KMS-11 (cell line): ENCODE measurements at regions not wholly inside any gene's neighbourhood (a gene's known extent, or its start where the extent isn't known, plus 50 kb on each side); places are given as distances from the start of the nearest gene placed in this dataset.

Experiments
- H2AFZ ChIP-seq: fragments of 200-600 bp; sonication (generic); 2 replicates; pipeline ENCODE4 v1.6.1; 2016; ENCODE audit warnings: antibody characterized with exemption, mixed run types, low read depth
- H3K27ac ChIP-seq: fragments of 200-600 bp; sonication (generic); 2 replicates; pipeline ENCODE4 v1.6.1; 2016; ENCODE audit warnings: mild to moderate bottlenecking, mixed run types
- H3K27me3 ChIP-seq: fragments of 200-600 bp; sonication (generic); 2 replicates; pipeline ENCODE4 v1.6.1; 2017; ENCODE audit warnings: mild to moderate bottlenecking, low read depth, mixed run types, moderate library complexity; ENCODE audit not compliant: insufficient read depth
- H3K36me3 ChIP-seq: fragments of 200-600 bp; sonication (generic); 2 replicates; pipeline ENCODE4 v1.6.1; 2017; ENCODE audit warnings: mild to moderate bottlenecking, mixed run types; ENCODE audit not compliant: insufficient read depth
- H3K4me1 ChIP-seq: fragments of 200-600 bp; sonication (generic); 2 replicates; pipeline ENCODE4 v1.6.1; 2016; ENCODE audit warnings: mild to moderate bottlenecking, low read depth, mixed run types; ENCODE audit not compliant: poor library complexity, severe bottlenecking
- H3K4me2 ChIP-seq: fragments of 200-600 bp; sonication (generic); 2 replicates; pipeline ENCODE4 v1.7.0; 2016; ENCODE audit warnings: mild to moderate bottlenecking, mixed run types
- H3K4me3 ChIP-seq: fragments of 200-600 bp; sonication (generic); IDR thresholded peaks from 2 replicates; pipeline ENCODE4 v1.6.1; 2017; ENCODE audit warnings: low read depth, low read length, mixed read lengths; ENCODE audit not compliant: insufficient read depth
- H3K79me2 ChIP-seq: fragments of 200-600 bp; sonication (generic); 2 replicates; pipeline ENCODE4 v1.6.1; 2016; ENCODE audit warnings: low read depth, mixed run types; ENCODE audit not compliant: insufficient read depth
- H3K9ac ChIP-seq: fragments of 200-600 bp; sonication (generic); 2 replicates; pipeline ENCODE4 v1.6.1; 2016; ENCODE audit warnings: mild to moderate bottlenecking, mixed run types
- H4K20me1 ChIP-seq: fragments of 200-600 bp; sonication (generic); 2 replicates; pipeline ENCODE4 v1.6.1; 2016; ENCODE audit warnings: mild to moderate bottlenecking, mixed run types; ENCODE audit not compliant: insufficient read depth
- CTCF ChIP-seq: fragments of 200-600 bp; sonication (generic); conservative IDR thresholded peaks from 2 replicates; pipeline ENCODE4 v1.6.1; 2017; ENCODE audit warnings: low read depth, mild to moderate bottlenecking, antibody characterized with exemption, low read length, moderate library complexity, mixed read lengths

GRCh38 chr9:23290973-23291372 is 535.1 kb downstream of the ELAVL2 start:
- no peak overlapping the region for H3K4me3 ChIP-seq
- no peaks in the 10 kb centered on the region for H4K20me1 ChIP-seq
- no peak overlapping the region for H3K9ac ChIP-seq
- H3K27me3 ChIP-seq, result no peaks in the 10 kb centered on the region
- no peak overlapping the region for H3K4me2 ChIP-seq
- H3K36me3 ChIP-seq, result no peaks in the 10 kb centered on the region
- TF ChIP-seq CTCF, result no peak
- no peaks in the 10 kb centered on the region for H3K79me2 ChIP-seq
- H2AFZ ChIP-seq, result no peak overlapping the region
- no peaks in the 10 kb centered on the region for H3K4me1 ChIP-seq
- H3K27ac ChIP-seq, result no peak overlapping the region

DNA sequence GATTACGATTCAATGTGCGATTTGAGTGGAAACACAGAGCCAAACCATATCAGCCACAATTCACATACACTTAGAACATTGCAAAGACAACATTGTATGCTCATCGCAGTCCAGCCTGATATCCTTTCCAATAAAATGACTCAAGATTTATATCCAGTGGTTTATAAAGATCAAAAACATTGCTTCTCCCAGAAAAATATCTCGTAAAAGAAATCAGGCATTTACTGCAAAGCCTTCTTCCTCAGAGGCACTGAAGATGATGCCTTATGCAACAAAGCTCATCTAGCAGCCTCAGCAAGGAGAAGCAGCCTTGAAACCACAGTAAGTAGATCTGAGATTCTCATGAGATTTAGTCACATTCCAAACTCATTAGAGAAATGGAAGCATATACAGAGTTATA is 523.8 kb downstream of the ELAVL2 start:
- Histone ChIP-seq H3K4me2 (no peak overlapping the region), H2AFZ (no peak overlapping the region), H3K27me3 (no peaks in the 10 kb centered on the region), H3K79me2 (no peaks in the 10 kb centered on the region), H3K36me3 (no peaks in the 10 kb centered on the region), H3K4me1 (no peaks in the 10 kb centered on the region), H3K27ac (no peak overlapping the region), H3K4me3 (no peak overlapping the region), H3K9ac (no peak overlapping the region), H4K20me1 (no peaks in the 10 kb centered on the region)
- no peak for TF ChIP-seq CTCF

GRCh38 chr9:23306731-23307130 is 519.3 kb downstream of the ELAVL2 start:
- H3K27ac ChIP-seq, result no peak overlapping the region
- H3K4me2 ChIP-seq, result no peak overlapping the region
- H3K27me3 ChIP-seq, result no peaks in the 10 kb centered on the region
- H3K4me1 ChIP-seq, result no peaks in the 10 kb centered on the region
- no peaks in the 10 kb centered on the region for H3K36me3 ChIP-seq
- no peak overlapping the region for H3K4me3 ChIP-seq
- no peaks in the 10 kb centered on the region for H4K20me1 ChIP-seq
- no peaks in the 10 kb centered on the region for H3K79me2 ChIP-seq
- TF ChIP-seq CTCF, result no peak
- H3K9ac ChIP-seq, result no peak overlapping the region
- H2AFZ ChIP-seq, result no peak overlapping the region

DNA sequence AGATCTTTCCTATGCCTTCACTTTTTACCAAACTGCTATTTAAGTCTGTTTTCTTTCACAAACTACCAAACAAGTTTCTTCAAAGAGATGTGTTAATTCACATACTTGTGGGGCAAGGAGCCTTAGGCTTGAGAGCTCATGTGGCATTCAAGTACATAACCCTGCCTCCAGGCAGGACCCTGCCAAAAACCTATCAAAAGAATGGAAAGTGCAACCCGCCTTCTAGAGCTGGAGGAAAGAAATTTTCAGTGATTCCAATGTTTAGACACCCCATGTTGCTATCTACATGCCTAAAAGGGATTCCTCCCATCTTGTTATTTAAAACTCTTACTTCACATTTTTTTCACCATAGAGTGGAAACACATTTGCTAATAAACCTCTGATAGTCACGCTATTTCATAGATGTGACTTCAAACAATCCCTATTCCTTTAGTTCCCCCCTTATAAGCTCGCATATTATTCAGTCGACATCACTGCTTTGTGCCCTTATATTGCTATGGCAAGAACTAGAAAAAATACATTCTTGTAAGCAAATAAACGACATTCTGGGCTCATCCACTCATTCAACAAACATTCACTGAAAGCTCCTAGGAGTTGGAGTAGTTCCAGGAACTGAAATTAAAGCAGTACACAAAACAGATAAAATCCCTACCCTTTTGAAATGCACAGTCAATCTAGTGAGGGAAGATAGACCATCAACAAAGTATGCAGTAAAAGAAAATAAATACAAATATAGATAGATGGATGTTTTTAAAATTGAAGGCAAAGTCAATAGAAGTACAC is 518.1 kb downstream of the ELAVL2 start:
- Histone ChIP-seq H3K27me3 (no peaks in the 10 kb centered on the region), H3K36me3 (no peaks in the 10 kb centered on the region), H3K27ac (no peak overlapping the region), H3K4me1 (no peaks in the 10 kb centered on the region), H2AFZ (no peak overlapping the region), H3K4me2 (no peak overlapping the region), H3K79me2 (no peaks in the 10 kb centered on the region), H4K20me1 (no peaks in the 10 kb centered on the region), H3K9ac (no peak overlapping the region), H3K4me3 (no peak overlapping the region)
- no peak for TF ChIP-seq CTCF
